Endodermal cell (in vitro differentiated cells): ENCODE measurements at regions not wholly inside any gene's neighbourhood (a gene's known extent, or its start where the extent isn't known, plus 50 kb on each side); places are given as distances from the start of the nearest gene placed in this dataset.

Experiments used
- DNase-seq: peaks from one replicate; pipeline ENCODE4 v3.0.0-alpha.2; 2017
- H3K27ac ChIP-seq: 2 replicates; pipeline ENCODE4 v1.5.1; 2013; ENCODE audit warnings: mild to moderate bottlenecking, low read depth, low read length, moderate library complexity
- H3K27me3 ChIP-seq: 2 replicates; pipeline ENCODE4 v1.6.1; 2013; ENCODE audit warnings: mild to moderate bottlenecking, low read length, moderate library complexity; ENCODE audit not compliant: insufficient read depth, control insufficient read depth, poor library complexity, severe bottlenecking
- H3K36me3 ChIP-seq: 2 replicates; pipeline ENCODE4 v1.7.0; 2013; ENCODE audit warnings: mild to moderate bottlenecking, low read length, moderate library complexity; ENCODE audit not compliant: control insufficient read depth, insufficient read depth
- H3K4me1 ChIP-seq: one replicate; pipeline ENCODE4 v1.7.0; 2013; ENCODE audit warnings: low read length; ENCODE audit not compliant: control insufficient read depth, insufficient read depth
- H3K4me3 ChIP-seq: 2 replicates; pipeline ENCODE4 v1.5.1; 2013; ENCODE audit warnings: mild to moderate bottlenecking, low read length, moderate library complexity
- H3K9ac ChIP-seq: 2 replicates; pipeline ENCODE4 v1.6.1; 2013; ENCODE audit warnings: mild to moderate bottlenecking, low read length, moderate library complexity; ENCODE audit not compliant: poor library complexity, severe bottlenecking; ENCODE audit errors: extremely low read depth
- H3K9me3 ChIP-seq: 2 replicates; pipeline ENCODE4 v1.6.1; 2013; ENCODE audit warnings: mild to moderate bottlenecking, low read length, moderate library complexity; ENCODE audit not compliant: control insufficient read depth
- H3K27ac Mint-ChIP-seq: 2 replicates; pipeline ENCODE4 v1.8.0; 2020; ENCODE audit warnings: mixed read lengths
- H3K27me3 Mint-ChIP-seq: 2 replicates; pipeline ENCODE4 v1.8.0; 2021; ENCODE audit warnings: mild to moderate bottlenecking, mixed read lengths; ENCODE audit not compliant: insufficient read depth
- H3K36me3 Mint-ChIP-seq: 2 replicates; pipeline ENCODE4 v1.8.0; 2020; ENCODE audit warnings: low read depth, mixed read lengths
- H3K4me1 Mint-ChIP-seq: 2 replicates; pipeline ENCODE4 v1.8.0; 2020; ENCODE audit warnings: mixed read lengths
- H3K4me3 Mint-ChIP-seq: 2 replicates; pipeline ENCODE4 v1.8.0; 2020; ENCODE audit warnings: mild to moderate bottlenecking, moderate library complexity, mixed read lengths
- H3K9me3 Mint-ChIP-seq: 2 replicates; pipeline ENCODE4 v1.8.0; 2020; ENCODE audit warnings: mild to moderate bottlenecking, mixed read lengths
- CTCF ChIP-seq: fragments of 200-600 bp; sonication (generic); conservative IDR thresholded peaks from 2 replicates; pipeline ENCODE4 v1.5.0; 2021; ENCODE audit warnings: antibody characterized with exemption, mild to moderate bottlenecking
- WGBS, 2 experiments: methylation state at CpG; one replicate each; pipeline versions ENCODE4 v1.1.5 to v1.1.7; 2013; ENCODE audit warnings: missing lambda C conversion rate in 2 of 2, mixed read lengths in 1 of 2; ENCODE audit not compliant: insufficient coverage in 1 of 2, insufficient read length in 1 of 2; 5-methylcytosine and 5-hydroxymethylcytosine counted together

GRCh38 chr2:143957321-143957720 is 562.6 kb downstream of the ZEB2 start:
- H3K27ac Mint-ChIP-seq = no peak overlapping the region
- peaks cover 24% of the 10 kb centered on the region for H3K4me1 Mint-ChIP-seq
- WGBS, 2 experiments = 75 to 93% methylated on average over 1 to 4 of the region's 5 CpGs

GRCh38 chr2:143955401-143956065 is 564.4 kb downstream of the ZEB2 start:
- Mint-ChIP-seq H3K4me3 (no peak overlapping the region), H3K27ac (no peak overlapping the region), H3K4me1 (peaks cover 20% of the 10 kb centered on the region), H3K27me3 (no peaks in the 10 kb centered on the region), H3K36me3 (no peaks in the 10 kb centered on the region), H3K9me3 (no peaks in the 10 kb centered on the region)
- H3K36me3 ChIP-seq = no peaks in the 10 kb centered on the region
- no peak for TF ChIP-seq CTCF
- H3K9ac ChIP-seq = no peak overlapping the region
- H3K27ac ChIP-seq = no peak overlapping the region
- 95% methylated on average over 2 of the region's 2 CpGs; no CpG with 5 or more reads in 1 of the 2 experiments for WGBS, 2 experiments
- H3K4me3 ChIP-seq = no peak overlapping the region
- DNase-seq = no peak
- no peaks in the 10 kb centered on the region for H3K27me3 ChIP-seq
- peaks cover 5% of the 10 kb centered on the region for H3K4me1 ChIP-seq
- no peaks in the 10 kb centered on the region for H3K9me3 ChIP-seq

More at GRCh38 chr2:143957321-143957720, 562.6 kb downstream of the ZEB2 start:
- no peaks in the 10 kb centered on the region for H3K9me3 Mint-ChIP-seq
- Histone ChIP-seq H3K9ac (no peak overlapping the region), H3K4me1 (peaks cover 5% of the 10 kb centered on the region), H3K4me3 (no peak overlapping the region), H3K27me3 (no peaks in the 10 kb centered on the region), H3K27ac (no peak overlapping the region), H3K9me3 (no peaks in the 10 kb centered on the region), H3K36me3 (no peaks in the 10 kb centered on the region)
- no peak overlapping the region for H3K4me3 Mint-ChIP-seq
- TF ChIP-seq CTCF = no peak
- H3K36me3 Mint-ChIP-seq = no peaks in the 10 kb centered on the region
- no peak for DNase-seq
- H3K27me3 Mint-ChIP-seq = no peaks in the 10 kb centered on the region

- no peak overlapping the region for H3K27ac ChIP-seq
- H3K4me3 Mint-ChIP-seq = no peak overlapping the region
- no peak overlapping the region for H3K9ac ChIP-seq
- peaks cover 14% of the 10 kb centered on the region for H3K4me1 Mint-ChIP-seq
- H3K9me3 ChIP-seq = no peaks in the 10 kb centered on the region
- H3K27me3 ChIP-seq = no peaks in the 10 kb centered on the region
- H3K36me3 Mint-ChIP-seq = no peaks in the 10 kb centered on the region
- H3K9me3 Mint-ChIP-seq = no peaks in the 10 kb centered on the region
- WGBS, 2 experiments = 83 to 100% methylated on average over 1 of the region's 2 CpGs
- no peaks in the 10 kb centered on the region for H3K36me3 ChIP-seq
- H3K27me3 Mint-ChIP-seq = no peaks in the 10 kb centered on the region
- no peak for TF ChIP-seq CTCF
- H3K4me3 ChIP-seq = no peak overlapping the region
- peaks cover 5% of the 10 kb centered on the region for H3K4me1 ChIP-seq
- no peak overlapping the region for H3K27ac Mint-ChIP-seq
- DNase-seq = no peak
Observed at GRCh38 chr2:143954844-143955243, 565.1 kb downstream of the ZEB2 start.
